Left ventricle myocardium inferior (tissue), 1 donor: ENCODE measurements at regions not wholly inside any gene's neighbourhood (a gene's known extent, or its start where the extent isn't known, plus 50 kb on each side); places are given as distances from the start of the nearest gene placed in this dataset.

Experiments
- DNase-seq: peaks from one replicate; pipeline ENCODE4 v3.0.0-alpha.2; 2020
- H3K27ac ChIP-seq: fragments of 200-600 bp; replicated peaks from 2 replicates; pipeline ENCODE4 v1.8.0; 2021
- H3K27me3 ChIP-seq: fragments of 200-600 bp; 2 replicates; pipeline ENCODE4 v1.8.0; 2021; ENCODE audit warnings: low read depth
- H3K36me3 ChIP-seq: fragments of 200-600 bp; 2 replicates; pipeline ENCODE4 v1.8.0; 2021
- H3K4me1 ChIP-seq: fragments of 200-600 bp; 2 replicates; pipeline ENCODE4 v1.8.0; 2021
- H3K4me3 ChIP-seq: fragments of 200-600 bp; 2 replicates; pipeline ENCODE4 v1.8.0; 2021; ENCODE audit warnings: mild to moderate bottlenecking, moderate library complexity
- H3K9me3 ChIP-seq: fragments of 200-600 bp; replicated peaks from 2 replicates; pipeline ENCODE4 v1.8.0; 2021
- CTCF ChIP-seq: fragments of 200-600 bp; IDR thresholded peaks from 2 replicates; pipeline ENCODE4 v1.8.0; 2021; ENCODE audit warnings: antibody characterized with exemption, mild to moderate bottlenecking, borderline replicate concordance
- intact Hi-C: fragments of 100-400 bp; cut with micrococcal nuclease; formaldehyde crosslinking; loops from one replicate; pipeline ENCODE4 v1.11.0; 2022
- donor health status: DM: no; HTN: yes; CAD: no; lungs with severe emphysema.

GRCh38 chr9:108053555-108054061 is 564.0 kb upstream of the KLF4 start:
- Histone ChIP-seq H3K27me3 (peaks cover 14% of the 10 kb centered on the region), H3K9me3 (no peaks in the 10 kb centered on the region), H3K36me3 (no peaks in the 10 kb centered on the region), H3K4me3 (peak overlapping the region; percentile 8), H3K4me1 (peaks cover 32% of the 10 kb centered on the region), H3K27ac (peak overlapping the region; percentile 36)
- intact Hi-C loops: no loop called here
- DNase-seq: peak; percentile 67
- no peak for TF ChIP-seq CTCF

- intact Hi-C loops: no loop called here
- TF ChIP-seq CTCF: no peak
- no peak for DNase-seq
- Histone ChIP-seq H3K27ac (no peak overlapping the region), H3K4me1 (peaks cover 32% of the 10 kb centered on the region), H3K27me3 (peaks cover 16% of the 10 kb centered on the region), H3K4me3 (no peak overlapping the region), H3K36me3 (no peaks in the 10 kb centered on the region), H3K9me3 (no peaks in the 10 kb centered on the region)
These were observed 563.0 kb upstream of the KLF4 start for GRCh38 chr9:108052431-108053080.

- no peaks in the 10 kb centered on the region for H3K9me3 ChIP-seq
- H3K4me1 ChIP-seq: peaks cover 23% of the 10 kb centered on the region
- intact Hi-C loops: no loop called here
These were observed 561.3 kb upstream of the KLF4 start for GRCh38 chr9:108050894-108051293.

GRCh38 chr9:108049671-108050494 is 560.3 kb upstream of the KLF4 start:
- Histone ChIP-seq H3K27me3 (peaks cover 22% of the 10 kb centered on the region), H3K4me3 (no peak overlapping the region), H3K36me3 (no peaks in the 10 kb centered on the region), H3K27ac (no peak overlapping the region), H3K4me1 (peaks cover 18% of the 10 kb centered on the region), H3K9me3 (no peaks in the 10 kb centered on the region)
- DNase-seq: no peak
- TF ChIP-seq CTCF: no peak
- intact Hi-C loops: no loop called here

More at GRCh38 chr9:108050894-108051293, 561.3 kb upstream of the KLF4 start:
- H3K36me3 ChIP-seq: no peaks in the 10 kb centered on the region
- H3K27me3 ChIP-seq: peaks cover 22% of the 10 kb centered on the region
- TF ChIP-seq CTCF: no peak
- no peak overlapping the region for H3K4me3 ChIP-seq
- no peak overlapping the region for H3K27ac ChIP-seq
- no peak for DNase-seq

- intact Hi-C loops: no loop called here
- DNase-seq: no peak
- no peak overlapping the region for H3K27ac ChIP-seq
These were observed 559.5 kb upstream of the KLF4 start for GRCh38 chr9:108049026-108049607.

More at GRCh38 chr9:108049026-108049607, 559.5 kb upstream of the KLF4 start:
- H3K36me3 ChIP-seq: no peaks in the 10 kb centered on the region
- peaks cover 12% of the 10 kb centered on the region for H3K4me1 ChIP-seq
- peaks cover 3% of the 10 kb centered on the region for H3K9me3 ChIP-seq
- H3K27me3 ChIP-seq: peaks cover 22% of the 10 kb centered on the region
- H3K4me3 ChIP-seq: no peak overlapping the region
- TF ChIP-seq CTCF: no peak
